WTC11 (cell line): ENCODE measurements at regions not wholly inside any gene's neighbourhood (a gene's known extent, or its start where the extent isn't known, plus 50 kb on each side); places are given as distances from the start of the nearest gene placed in this dataset.
"Not testable (repeated sequence)": the region's sequence is repeated elsewhere in the genome, so short reads cannot be mapped to it uniquely, and the experiment has no call there.

ENCODE experiments used
- ATAC-seq: fragments of 200-7000 bp; cut with Tn5 transposase; 2 replicates; pipeline ENCODE4 v1.10.0; 2021; ENCODE audit warnings: mild to moderate bottlenecking, moderate library complexity
- CTCF ChIA-PET: fragments of 300-600 bp; sonication (Branson Sonifier 250); formaldehyde crosslinking; loops from one replicate; lab custom pipeline; 2021; ENCODE audit warnings: antibody characterized with exemption; lab: Charles Lee
- POLR2A ChIA-PET: fragments of 350-600 bp; sonication (Branson Sonifier 250); formaldehyde crosslinking; loops from one replicate; lab custom pipeline; 2021; ENCODE audit warnings: antibody characterized with exemption; lab: Charles Lee
- DNase-seq: peaks from one replicate; pipeline ENCODE4 v3.0.0; 2021; ENCODE audit warnings: low spot score
- H3K27ac Mint-ChIP-seq: 2 replicates; pipeline ENCODE4 v1.8.0; 2021; ENCODE audit warnings: mixed read lengths
- H3K27me3 Mint-ChIP-seq: 2 replicates; pipeline ENCODE4 v1.8.0; 2021; ENCODE audit warnings: low read depth, mild to moderate bottlenecking, moderate library complexity, mixed read lengths
- H3K36me3 Mint-ChIP-seq: 2 replicates; pipeline ENCODE4 v1.8.0; 2021; ENCODE audit warnings: mixed read lengths
- H3K4me1 Mint-ChIP-seq: 2 replicates; pipeline ENCODE4 v1.8.0; 2022; ENCODE audit warnings: mixed read lengths
- H3K4me3 Mint-ChIP-seq: 2 replicates; pipeline ENCODE4 v1.8.0; 2021; ENCODE audit warnings: mild to moderate bottlenecking, moderate library complexity, mixed read lengths
- H3K9me3 Mint-ChIP-seq: 2 replicates; pipeline ENCODE4 v1.8.0; 2021; ENCODE audit warnings: mixed read lengths
- GRHL2 ChIP-seq: fragments of 250-450 bp; sonication (Bioruptor Pico); IDR thresholded peaks from 2 replicates; pipeline ENCODE4 v1.8.0; 2022; ENCODE audit warnings: mild to moderate bottlenecking, moderate library complexity; ENCODE audit not compliant: insufficient replicate concordance, severe bottlenecking
- MYBL2 ChIP-seq: sonication (generic); formaldehyde crosslinking; IDR thresholded peaks from 2 replicates; pipeline ENCODE4 v1.8.1; 2023; ENCODE audit warnings: mild to moderate bottlenecking, moderate library complexity, missing genetic modification reagents
- NFATC4 ChIP-seq: fragments of 250-450 bp; sonication (Bioruptor Pico); IDR thresholded peaks from 2 replicates; pipeline ENCODE4 v1.9.0; 2021; ENCODE audit warnings: mild to moderate bottlenecking
- OVOL2 ChIP-seq: fragments of 250-450 bp; sonication (Bioruptor Pico); IDR thresholded peaks from 2 replicates; pipeline ENCODE4 v1.9.0; 2021; ENCODE audit warnings: mild to moderate bottlenecking, borderline replicate concordance
- ZNF232 ChIP-seq: sonication (generic); formaldehyde crosslinking; IDR thresholded peaks from 2 replicates; pipeline ENCODE4 v1.8.0; 2022; ENCODE audit warnings: mild to moderate bottlenecking, missing genetic modification reagents
- TF ChIP-seq, protein P1 (sequence below): sonication (generic); formaldehyde crosslinking; IDR thresholded peaks from 2 replicates; pipeline ENCODE4 v1.8.1; 2022; ENCODE audit warnings: low read depth, mild to moderate bottlenecking, moderate library complexity, missing genetic modification reagents, borderline replicate concordance
- TF ChIP-seq, protein P2 (sequence below): sonication (generic); formaldehyde crosslinking; IDR thresholded peaks from 2 replicates; pipeline ENCODE4 v1.8.0; 2022; ENCODE audit warnings: mild to moderate bottlenecking, missing genetic modification reagents
- TF ChIP-seq, protein P3 (sequence below): sonication (generic); formaldehyde crosslinking; IDR thresholded peaks from 2 replicates; pipeline ENCODE4 v1.8.0; 2023; ENCODE audit warnings: missing genetic modification reagents
- TF ChIP-seq, protein P4 (sequence below): fragments of 250-450 bp; sonication (Bioruptor Pico); IDR thresholded peaks from 2 replicates; pipeline ENCODE4 v1.9.0; 2021; ENCODE audit warnings: mild to moderate bottlenecking
- TF ChIP-seq, protein P5 (sequence below): sonication (generic); formaldehyde crosslinking; IDR thresholded peaks from 2 replicates; pipeline ENCODE4 v1.8.1; 2022; ENCODE audit warnings: mild to moderate bottlenecking, moderate library complexity, missing genetic modification reagents

GRCh38 chr10:46098386-46098785, 52.3 kb upstream of the MSMB start:
- no peaks in the 10 kb centered on the region for H3K9me3 Mint-ChIP-seq
- peaks cover 26% of the 10 kb centered on the region for H3K4me1 Mint-ChIP-seq
- no peaks in the 10 kb centered on the region for H3K36me3 Mint-ChIP-seq
- POLR2A ChIA-PET: no interaction called here
- H3K27me3 Mint-ChIP-seq: no peaks in the 10 kb centered on the region
- CTCF ChIA-PET: interaction anchor here (1.3 to 1.5 kb wide), 2 partner anchors 70 to 131 kb away, joined by 4 to 6 read pairs; no protein-coding TSS in a partner anchor
- no peak overlapping the region for H3K27ac Mint-ChIP-seq
- no peak overlapping the region for H3K4me3 Mint-ChIP-seq
- DNase-seq: no peak
- no peak for TF ChIP-seq GRHL2 (CRISPR knock-in tag)
- no peak for TF ChIP-seq NFATC4 (CRISPR knock-in tag)
- TF ChIP-seq ZNF232: no peak
- TF ChIP-seq, protein P1, sequence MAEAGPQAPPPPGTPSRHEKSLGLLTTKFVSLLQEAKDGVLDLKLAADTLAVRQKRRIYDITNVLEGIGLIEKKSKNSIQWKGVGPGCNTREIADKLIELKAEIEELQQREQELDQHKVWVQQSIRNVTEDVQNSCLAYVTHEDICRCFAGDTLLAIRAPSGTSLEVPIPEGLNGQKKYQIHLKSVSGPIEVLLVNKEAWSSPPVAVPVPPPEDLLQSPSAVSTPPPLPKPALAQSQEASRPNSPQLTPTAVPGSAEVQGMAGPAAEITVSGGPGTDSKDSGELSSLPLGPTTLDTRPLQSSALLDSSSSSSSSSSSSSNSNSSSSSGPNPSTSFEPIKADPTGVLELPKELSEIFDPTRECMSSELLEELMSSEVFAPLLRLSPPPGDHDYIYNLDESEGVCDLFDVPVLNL (CRISPR knock-in tag): no peak
- TF ChIP-seq, protein P2, sequence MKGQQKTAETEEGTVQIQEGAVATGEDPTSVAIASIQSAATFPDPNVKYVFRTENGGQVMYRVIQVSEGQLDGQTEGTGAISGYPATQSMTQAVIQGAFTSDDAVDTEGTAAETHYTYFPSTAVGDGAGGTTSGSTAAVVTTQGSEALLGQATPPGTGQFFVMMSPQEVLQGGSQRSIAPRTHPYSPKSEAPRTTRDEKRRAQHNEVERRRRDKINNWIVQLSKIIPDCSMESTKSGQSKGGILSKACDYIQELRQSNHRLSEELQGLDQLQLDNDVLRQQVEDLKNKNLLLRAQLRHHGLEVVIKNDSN: no peak
- TF ChIP-seq, all 79 proteins: peak for 0
- ATAC-seq: no peak

DNA sequence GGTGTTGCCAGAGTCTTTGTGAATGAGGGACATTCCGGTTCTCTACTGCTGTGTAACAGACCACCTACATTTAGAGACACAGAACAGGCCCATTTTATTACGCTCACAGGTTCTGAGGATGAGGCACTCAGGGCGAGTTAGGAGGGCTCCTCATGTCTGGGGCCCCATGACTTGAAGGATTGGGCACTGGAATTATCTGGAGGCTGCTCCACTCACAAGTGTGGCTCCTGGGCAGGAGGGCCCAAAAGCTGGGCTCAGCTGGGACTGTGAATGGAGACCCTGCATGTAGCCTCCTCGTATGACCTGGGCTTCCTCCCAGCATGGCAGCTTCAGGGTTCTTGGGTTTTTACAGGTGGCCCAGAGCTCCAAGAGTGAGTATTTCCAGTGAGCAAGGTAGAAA, 52.9 kb upstream of the MSMB start:
- H3K27me3 Mint-ChIP-seq, POLR2A ChIA-PET, H3K9me3 Mint-ChIP-seq, DNase-seq, H3K27ac Mint-ChIP-seq, H3K36me3 Mint-ChIP-seq, ATAC-seq, H3K4me3 Mint-ChIP-seq: not testable (repeated sequence)
- H3K4me1 Mint-ChIP-seq: peaks cover 26% of the 10 kb centered on the region
- CTCF ChIA-PET: interaction anchor here (1.3 to 1.5 kb wide), 2 partner anchors 71 to 130 kb away, joined by 4 to 6 read pairs; no protein-coding TSS in a partner anchor

- POLR2A ChIA-PET: no interaction called here
- Mint-ChIP-seq H3K4me1 (peaks cover 19% of the 10 kb centered on the region), H3K4me3 (no peak overlapping the region), H3K36me3 (no peaks in the 10 kb centered on the region), H3K27me3 (peaks cover 38% of the 10 kb centered on the region), H3K9me3 (no peaks in the 10 kb centered on the region), H3K27ac (no peak overlapping the region)
- ATAC-seq (no peak), DNase-seq (no peak)
- CTCF ChIA-PET: no interaction called here
- TF ChIP-seq OVOL2 (CRISPR knock-in tag): no peak
- TF ChIP-seq, protein P3, sequence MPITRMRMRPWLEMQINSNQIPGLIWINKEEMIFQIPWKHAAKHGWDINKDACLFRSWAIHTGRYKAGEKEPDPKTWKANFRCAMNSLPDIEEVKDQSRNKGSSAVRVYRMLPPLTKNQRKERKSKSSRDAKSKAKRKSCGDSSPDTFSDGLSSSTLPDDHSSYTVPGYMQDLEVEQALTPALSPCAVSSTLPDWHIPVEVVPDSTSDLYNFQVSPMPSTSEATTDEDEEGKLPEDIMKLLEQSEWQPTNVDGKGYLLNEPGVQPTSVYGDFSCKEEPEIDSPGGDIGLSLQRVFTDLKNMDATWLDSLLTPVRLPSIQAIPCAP (CRISPR knock-in tag): no peak
- TF ChIP-seq, protein P4, sequence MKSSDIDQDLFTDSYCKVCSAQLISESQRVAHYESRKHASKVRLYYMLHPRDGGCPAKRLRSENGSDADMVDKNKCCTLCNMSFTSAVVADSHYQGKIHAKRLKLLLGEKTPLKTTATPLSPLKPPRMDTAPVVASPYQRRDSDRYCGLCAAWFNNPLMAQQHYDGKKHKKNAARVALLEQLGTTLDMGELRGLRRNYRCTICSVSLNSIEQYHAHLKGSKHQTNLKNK (CRISPR knock-in tag): no peak
- TF ChIP-seq MYBL2 (CRISPR knock-in tag): no peak
- TF ChIP-seq, protein P5, sequence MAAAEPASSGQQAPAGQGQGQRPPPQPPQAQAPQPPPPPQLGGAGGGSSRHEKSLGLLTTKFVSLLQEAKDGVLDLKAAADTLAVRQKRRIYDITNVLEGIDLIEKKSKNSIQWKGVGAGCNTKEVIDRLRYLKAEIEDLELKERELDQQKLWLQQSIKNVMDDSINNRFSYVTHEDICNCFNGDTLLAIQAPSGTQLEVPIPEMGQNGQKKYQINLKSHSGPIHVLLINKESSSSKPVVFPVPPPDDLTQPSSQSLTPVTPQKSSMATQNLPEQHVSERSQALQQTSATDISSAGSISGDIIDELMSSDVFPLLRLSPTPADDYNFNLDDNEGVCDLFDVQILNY: no peak
Observed at GRCh38 chr10:46104071-46104585, 58.1 kb upstream of the MSMB start.

GRCh38 chr10:46105416-46105815, 59.3 kb upstream of the MSMB start:
- peaks cover 38% of the 10 kb centered on the region for H3K27me3 Mint-ChIP-seq
- H3K9me3 Mint-ChIP-seq, CTCF ChIA-PET, POLR2A ChIA-PET, DNase-seq, H3K27ac Mint-ChIP-seq, ATAC-seq, H3K36me3 Mint-ChIP-seq: not testable (repeated sequence)
- peaks cover 19% of the 10 kb centered on the region for H3K4me1 Mint-ChIP-seq
- H3K4me3 Mint-ChIP-seq: peak overlapping the region; percentile 71

- DNase-seq, POLR2A ChIA-PET, H3K36me3 Mint-ChIP-seq, H3K9me3 Mint-ChIP-seq, H3K27ac Mint-ChIP-seq: not testable (repeated sequence)
- Mint-ChIP-seq H3K27me3 (peaks cover 38% of the 10 kb centered on the region), H3K4me3 (peak overlapping the region; percentile 71), H3K4me1 (peaks cover 19% of the 10 kb centered on the region)
- peak; percentile 31 for ATAC-seq
- CTCF ChIA-PET: interaction anchor here (0.9 to 2.1 kb wide), 3 partner anchors 10 to 177 kb away, joined by 3 to 6 read pairs (median 4); no protein-coding TSS in a partner anchor
Observed at GRCh38 chr10:46105856-46106409, 59.9 kb upstream of the MSMB start.
